ENCODE measurements at regions not wholly inside any gene's neighbourhood (a gene's known extent, or its start where the extent isn't known, plus 50 kb on each side); places are given as distances from the start of the nearest gene placed in this dataset.

GRCh38 chr3:153456833-153457545, 295.0 kb downstream of the RAP2B start:
- no peak for TF ChIP-seq CTCF (IDR thresholded peaks at IDR 0.05; ENCODE audit: poor library complexity)
- no peak for TF ChIP-seq EZH2 (IDR thresholded peaks at IDR 0.05; ENCODE audit: borderline replicate concordance)
- TF ChIP-seq EZH2phosphoT487 (IDR thresholded peaks at IDR 0.05; ENCODE audit: low read depth, severe bottlenecking, unreplicated experiment), result no peak
